GM21381 (cell line): ENCODE measurements at regions not wholly inside any gene's neighbourhood (a gene's known extent, or its start where the extent isn't known, plus 50 kb on each side); places are given as distances from the start of the nearest gene placed in this dataset.
"Not testable (repeated sequence)": the region's sequence is repeated elsewhere in the genome, so short reads cannot be mapped to it uniquely, and the experiment has no call there.

Source experiments
- ATAC-seq: cut with Tn5 transposase; IDR thresholded peaks from one replicate; pipeline ENCODE4 v1.9.1; 2021; ENCODE audit warnings: mild to moderate bottlenecking, moderate library complexity; ENCODE audit not compliant: unreplicated experiment

- ATAC-seq = no peak
Observed at GRCh38 chr3:140752499-140752898, 74.6 kb downstream of the TRIM42 start.

- peak; percentile 59 for ATAC-seq
Observed at GRCh38 chr3:140753865-140754754, 76.2 kb downstream of the TRIM42 start.

GRCh38 chr3:140754936-140755335 lies 77.1 kb downstream of the TRIM42 start:
- no peak for ATAC-seq

- ATAC-seq = peak; percentile 62
Observed at GRCh38 chr3:140756240-140757016, 78.6 kb downstream of the TRIM42 start.

- ATAC-seq = no peak
Observed at GRCh38 chr3:140758791-140759444, 81.1 kb downstream of the TRIM42 start.

- ATAC-seq = no peak
Observed at GRCh38 chr3:140760324-140761075, 82.6 kb downstream of the TRIM42 start.

GRCh38 chr3:140761076-140761639 lies 83.3 kb downstream of the TRIM42 start:
- no peak for ATAC-seq

GRCh38 chr3:140762746-140763145 lies 84.9 kb downstream of the TRIM42 start:
- no peak for ATAC-seq

- ATAC-seq = no peak
Observed at GRCh38 chr3:140763532-140763931, 85.7 kb downstream of the TRIM42 start.

GRCh38 chr3:140765246-140765645 lies 87.4 kb downstream of the TRIM42 start:
- ATAC-seq = no peak

- ATAC-seq = no peak
Observed at GRCh38 chr3:140766465-140766864, 88.6 kb downstream of the TRIM42 start.

GRCh38 chr3:140767566-140767965 lies 89.7 kb downstream of the TRIM42 start:
- no peak for ATAC-seq

- ATAC-seq = no peak
Observed at GRCh38 chr3:140768941-140769340, 91.1 kb downstream of the TRIM42 start.

GRCh38 chr3:140769951-140770350 lies 92.1 kb downstream of the TRIM42 start:
- no peak for ATAC-seq

- ATAC-seq = no peak
Observed at GRCh38 chr3:140770977-140771667, 93.3 kb downstream of the TRIM42 start.

GRCh38 chr3:140777631-140778233 lies 99.9 kb downstream of the TRIM42 start:
- ATAC-seq = no peak

GRCh38 chr3:140791368-140791767 lies 113.5 kb downstream of the TRIM42 start:
- no peak for ATAC-seq

GRCh38 chr3:140794507-140794906 lies 116.6 kb downstream of the TRIM42 start:
- no peak for ATAC-seq

- ATAC-seq = not testable (repeated sequence)
Observed at GRCh38 chr3:140802898-140803297, 125.0 kb downstream of the TRIM42 start.
